Endometrium (tissue), 2 donors: ENCODE measurements at regions not wholly inside any gene's neighbourhood (a gene's known extent, or its start where the extent isn't known, plus 50 kb on each side); places are given as distances from the start of the nearest gene placed in this dataset.

Source experiments
- FAIRE-seq: peaks from 2 replicates; lab custom pipeline; 2012; peaks lifted over from hg19 to GRCh38; lab: Jason Lieb, UNC
- donor health status: control.
- donor health status: control.

DNA sequence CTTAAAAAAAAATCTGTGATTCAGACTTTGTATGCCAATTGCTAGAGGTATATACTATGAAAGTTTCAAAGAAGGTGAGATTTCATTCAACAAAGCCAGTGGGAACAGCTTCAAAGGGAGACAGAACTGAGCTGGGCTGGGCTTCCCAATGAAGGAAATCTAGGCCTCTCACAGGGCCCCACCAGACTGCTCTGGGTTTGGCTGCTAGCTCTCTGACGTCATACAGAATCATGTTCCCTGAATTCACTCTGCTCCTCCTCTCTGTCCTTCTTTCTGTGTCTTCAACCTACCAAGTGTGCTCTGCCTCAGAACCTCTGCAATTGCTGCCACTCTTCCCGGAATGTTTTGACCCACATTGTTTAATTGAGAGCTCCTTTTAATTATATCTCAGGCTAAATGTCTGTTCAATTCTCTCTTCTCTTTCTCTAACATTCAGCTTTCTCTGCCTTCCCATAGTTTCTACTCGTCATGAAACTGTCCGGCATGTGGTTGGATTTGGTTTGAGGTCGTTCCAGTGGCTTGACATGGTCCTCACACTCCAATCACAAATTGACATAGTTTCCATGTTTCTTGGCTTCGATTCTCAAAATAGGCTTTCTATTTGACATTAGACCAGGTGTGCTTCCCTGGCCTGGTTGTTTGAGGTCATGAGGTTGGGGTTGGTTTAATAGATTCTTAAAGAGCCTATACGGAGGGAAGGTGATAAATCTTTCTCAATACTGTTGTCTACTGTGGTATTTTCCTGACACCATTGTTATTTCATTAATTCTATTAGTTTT lies 282.1 kb upstream of the EMCN start:
- no peak for FAIRE-seq

- no peak for FAIRE-seq
Measured at GRCh38 chr4:100797791-100798190, 280.0 kb upstream of the EMCN start.

DNA sequence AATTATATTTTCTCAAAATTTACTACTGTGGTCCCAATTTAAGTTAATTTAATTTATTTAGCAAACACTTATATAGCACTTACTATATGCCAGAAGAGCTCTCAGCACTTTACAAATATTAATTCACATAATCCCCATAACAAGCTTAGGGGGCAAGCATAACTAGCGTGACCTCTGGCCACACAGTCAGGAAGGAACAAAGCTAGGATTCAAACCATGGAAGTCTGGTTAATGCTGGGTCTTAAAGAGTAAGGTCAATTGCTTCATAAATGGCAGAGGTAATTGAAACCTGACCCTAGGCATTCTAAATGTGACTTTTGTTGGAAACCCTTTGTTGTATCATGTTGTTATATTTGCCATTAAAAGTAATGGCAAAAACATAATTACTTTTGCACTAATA lies 279.5 kb upstream of the EMCN start:
- FAIRE-seq = no peak

GRCh38 chr4:100796332-100796731 lies 278.5 kb upstream of the EMCN start:
- no peak for FAIRE-seq

- FAIRE-seq = no peak
Measured at GRCh38 chr4:100795581-100795980, 277.8 kb upstream of the EMCN start.

- no peak for FAIRE-seq
Measured at GRCh38 chr4:100790836-100791615, 273.2 kb upstream of the EMCN start.

- FAIRE-seq = no peak
Measured at GRCh38 chr4:100789991-100790390, 272.2 kb upstream of the EMCN start.

- FAIRE-seq = no peak
Measured at GRCh38 chr4:100786481-100786880, 268.7 kb upstream of the EMCN start.

GRCh38 chr4:100782356-100782755 lies 264.5 kb upstream of the EMCN start:
- no peak for FAIRE-seq

DNA sequence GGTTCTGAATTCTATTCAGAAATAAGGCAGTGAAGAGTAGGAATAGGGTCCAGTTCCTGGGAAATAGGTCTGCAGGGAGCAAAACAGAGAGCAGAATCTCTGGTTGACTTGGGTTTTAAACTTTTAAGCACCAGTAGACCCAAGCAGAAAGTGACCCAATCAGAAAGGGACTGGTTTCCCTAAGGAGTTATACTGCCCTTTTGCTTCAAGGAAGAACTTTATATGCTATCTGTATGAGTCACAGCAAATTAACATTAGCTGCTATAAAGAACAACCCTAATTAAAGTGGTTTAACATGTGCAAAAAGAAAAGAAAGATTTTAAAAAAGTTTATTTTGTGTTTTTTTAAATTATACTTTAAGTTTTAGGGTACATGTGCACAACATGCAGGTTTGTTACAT lies 263.6 kb upstream of the EMCN start:
- FAIRE-seq = no peak

DNA sequence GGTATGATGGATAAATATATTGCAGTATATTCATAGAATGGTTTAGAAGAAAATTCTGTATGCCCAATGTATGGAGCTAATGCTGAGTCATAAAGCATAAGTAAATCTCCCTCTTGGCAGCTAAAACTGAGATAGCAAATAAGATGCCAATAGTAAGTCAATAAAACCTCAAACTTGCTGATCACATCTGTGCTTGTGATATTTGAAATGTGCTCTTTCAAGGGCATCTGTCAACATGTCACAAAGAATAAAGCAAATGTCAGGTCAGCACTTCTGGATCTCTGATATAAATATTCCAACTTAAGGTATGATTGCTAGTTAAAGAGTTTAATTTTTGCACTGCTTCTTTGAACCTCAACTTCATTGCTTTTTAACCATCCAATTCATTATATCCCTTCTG lies 262.3 kb upstream of the EMCN start:
- FAIRE-seq = no peak

DNA sequence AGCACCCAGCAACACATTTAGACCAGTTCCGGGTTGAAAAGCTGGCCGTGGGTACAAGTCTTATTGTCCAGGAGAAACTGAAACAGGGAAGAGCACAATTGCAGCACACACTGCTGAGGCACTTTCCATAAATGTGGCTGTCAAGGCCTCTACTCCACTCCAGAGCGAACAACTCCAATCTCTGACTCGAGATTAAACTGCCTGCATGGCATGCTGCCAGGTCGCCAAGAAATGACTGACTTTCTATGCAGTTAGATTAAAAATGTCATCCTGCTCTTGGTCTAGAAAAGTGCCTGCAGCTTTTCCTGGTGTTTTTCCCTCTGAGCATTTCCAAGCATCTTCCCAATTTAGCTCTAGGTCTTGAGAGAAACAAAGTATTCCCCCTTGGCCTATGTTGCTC lies 260.6 kb upstream of the EMCN start:
- no peak for FAIRE-seq

- FAIRE-seq = no peak
Measured at GRCh38 chr4:100762738-100763137, 244.9 kb upstream of the EMCN start.

- no peak for FAIRE-seq
Measured at GRCh38 chr4:100754751-100755150, 236.9 kb upstream of the EMCN start.

DNA sequence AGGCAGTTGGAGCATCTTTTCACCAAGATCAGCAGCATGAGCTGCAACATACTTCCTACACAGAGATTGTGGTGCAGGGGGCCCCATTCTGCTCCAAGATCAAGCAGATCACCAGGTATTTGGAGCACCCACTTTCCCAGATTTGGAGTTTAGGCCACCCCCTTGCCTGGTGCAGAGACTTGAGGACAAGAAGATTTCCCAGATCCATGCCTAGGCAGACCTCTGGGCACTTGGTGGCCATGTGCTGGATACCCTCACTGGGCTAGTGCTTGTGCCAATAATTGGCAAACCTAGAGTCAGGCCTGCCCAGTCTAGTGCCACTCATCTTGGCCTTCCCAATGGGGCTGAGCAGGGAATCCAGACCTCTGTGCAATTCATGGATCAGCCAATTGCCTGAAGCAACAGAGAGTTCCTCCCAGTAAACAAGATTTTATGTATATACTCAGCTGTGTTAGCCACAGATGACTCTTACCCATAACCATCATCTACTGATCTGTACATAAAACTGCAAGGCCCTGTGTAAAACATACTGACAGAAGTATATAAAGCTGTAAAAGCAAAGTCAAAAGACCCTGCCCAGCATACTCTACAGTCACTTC lies 228.4 kb upstream of the EMCN start:
- FAIRE-seq = no peak

- FAIRE-seq = no peak
Measured at GRCh38 chr4:100742045-100742444, 224.2 kb upstream of the EMCN start.

DNA sequence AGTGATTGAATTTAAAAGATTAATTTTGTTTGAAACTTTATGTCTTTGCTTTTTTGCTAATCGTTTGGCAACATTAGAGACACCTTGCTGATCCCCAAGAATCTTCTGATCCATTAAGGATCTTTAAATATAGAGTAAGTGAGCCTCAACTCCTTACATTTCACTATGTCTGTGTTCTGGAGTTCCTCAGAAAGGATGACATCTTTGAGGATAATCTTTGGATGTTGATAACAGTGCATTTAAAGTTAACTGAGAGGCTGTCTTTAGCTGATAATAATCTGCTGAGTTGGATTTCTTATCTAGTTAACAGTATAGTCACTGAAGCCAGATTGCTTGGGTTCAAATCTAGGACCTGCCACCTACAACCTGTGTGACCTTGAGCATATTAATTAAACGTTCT lies 221.6 kb upstream of the EMCN start:
- FAIRE-seq = no peak

DNA sequence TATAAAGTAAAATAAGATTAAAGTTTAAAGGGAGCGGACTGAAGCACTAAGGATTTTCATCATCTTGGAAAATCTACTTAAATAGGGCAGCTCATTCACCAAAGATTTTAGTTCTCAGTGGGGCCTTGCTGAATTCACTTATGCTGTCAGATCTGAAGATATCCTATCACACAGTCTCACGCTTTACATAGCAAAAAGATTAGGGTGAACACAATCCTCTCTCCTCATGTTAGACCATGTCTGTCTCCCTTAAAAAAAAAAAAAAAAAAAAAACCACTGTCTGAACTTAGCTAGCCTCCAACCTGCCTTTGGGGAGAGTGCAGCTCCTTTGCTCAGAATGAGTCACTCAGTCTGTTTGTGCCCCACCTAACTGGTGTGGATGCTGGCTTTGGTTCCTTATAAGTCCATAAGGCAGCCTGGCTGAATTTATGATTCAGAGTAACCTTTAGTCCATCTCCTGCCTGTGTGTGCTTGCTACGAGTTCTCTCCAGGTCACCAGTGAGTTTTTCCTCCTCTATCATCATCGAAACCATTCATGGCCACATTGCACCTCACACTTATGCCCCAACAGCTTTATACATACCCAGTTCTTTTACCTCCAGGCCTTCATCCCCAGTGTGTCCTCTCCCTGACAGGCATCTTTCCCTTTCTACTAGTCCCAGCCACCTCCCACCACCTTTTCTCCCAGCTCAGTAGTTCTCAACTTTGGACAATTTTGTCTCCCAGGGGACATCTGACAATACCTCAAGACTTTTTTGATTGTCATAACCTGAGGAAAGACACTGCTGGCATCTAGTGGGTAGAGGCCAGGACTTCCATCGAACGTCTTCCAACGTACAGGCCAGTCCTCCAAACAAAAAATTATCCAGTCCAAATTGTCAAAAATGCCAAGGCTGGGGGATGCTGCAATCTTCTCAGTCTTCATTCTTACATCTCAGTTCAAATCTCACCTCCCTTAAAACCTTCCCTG lies 220.7 kb upstream of the EMCN start:
- no peak for FAIRE-seq

GRCh38 chr4:100736641-100737451 lies 219.0 kb upstream of the EMCN start:
- FAIRE-seq = no peak

GRCh38 chr4:100728861-100729260 lies 211.0 kb upstream of the EMCN start:
- FAIRE-seq = no peak

DNA sequence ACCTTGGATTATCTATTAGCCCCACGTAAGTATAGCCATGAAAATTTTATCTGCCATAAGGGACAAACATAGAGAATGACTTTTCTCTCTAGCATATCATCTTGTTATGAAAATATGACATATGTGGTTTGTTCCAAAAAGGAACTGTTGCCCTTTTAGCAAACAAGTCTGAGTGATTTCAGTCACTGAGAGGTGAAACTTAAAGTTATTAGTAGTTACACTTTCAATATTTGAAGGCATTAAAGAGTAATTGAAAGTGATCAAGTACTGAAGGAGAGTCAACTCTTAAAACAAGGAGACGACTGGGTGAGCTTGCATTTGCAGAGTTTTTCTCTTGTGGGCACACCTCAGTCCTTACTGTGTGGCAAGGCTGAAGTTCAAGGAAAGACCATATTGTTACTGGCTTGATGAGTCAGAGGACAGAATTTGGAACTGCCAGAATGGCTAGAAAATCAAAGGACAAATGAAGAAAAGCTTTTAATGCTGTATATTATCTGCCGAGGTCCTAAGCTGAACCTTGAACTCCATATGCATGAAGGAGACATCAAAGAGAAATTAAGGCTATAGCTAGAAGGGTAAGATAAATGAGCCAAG lies 205.1 kb upstream of the EMCN start:
- FAIRE-seq = no peak
